ENCODE measurements at regions not wholly inside any gene's neighbourhood (a gene's known extent, or its start where the extent isn't known, plus 50 kb on each side); places are given as distances from the start of the nearest gene placed in this dataset.

GRCh38 chr13:63629591-63629990 is 2213.9 kb upstream of the PCDH20 start:
- H3K27me3 ChIP-seq: no peaks in the 10 kb centered on the region
- H3K36me3 ChIP-seq (replicated peaks; ENCODE audit: insufficient read depth, low read depth): no peaks in the 10 kb centered on the region
- H3K9me2 ChIP-seq (replicated peaks; ENCODE audit: insufficient read depth): no peaks in the 10 kb centered on the region
- H3K79me2 ChIP-seq: no peaks in the 10 kb centered on the region
- no peak overlapping the region for H3K4me2 ChIP-seq
- H3K4me1 ChIP-seq (ENCODE audit: insufficient read depth): no peaks in the 10 kb centered on the region
- no peak overlapping the region for H2AFZ ChIP-seq
- DNase-seq (ENCODE audit: low spot score): no peak
- whole genome bisulfite sequencing (ENCODE audit: low lambda C conversion rate, missing lambda C conversion rate): 89% methylated on average over 2 of the region's 2 CpGs
- no peak overlapping the region for H3K4me3 ChIP-seq
- no peak overlapping the region for H3K27ac ChIP-seq
- TF ChIP-seq CTCF (IDR thresholded peaks at IDR 0.05; ENCODE audit: poor library complexity): no peak
- TF ChIP-seq EZH2 (IDR thresholded peaks at IDR 0.05; ENCODE audit: borderline replicate concordance): no peak
- TF ChIP-seq EZH2phosphoT487 (IDR thresholded peaks at IDR 0.05; ENCODE audit: low read depth, severe bottlenecking, unreplicated experiment): no peak
- no peaks in the 10 kb centered on the region for H4K20me1 ChIP-seq (ENCODE audit: insufficient read depth, poor library complexity, severe bottlenecking)
- no peaks in the 10 kb centered on the region for H3K9me3 ChIP-seq (ENCODE audit: low read depth)

DNA sequence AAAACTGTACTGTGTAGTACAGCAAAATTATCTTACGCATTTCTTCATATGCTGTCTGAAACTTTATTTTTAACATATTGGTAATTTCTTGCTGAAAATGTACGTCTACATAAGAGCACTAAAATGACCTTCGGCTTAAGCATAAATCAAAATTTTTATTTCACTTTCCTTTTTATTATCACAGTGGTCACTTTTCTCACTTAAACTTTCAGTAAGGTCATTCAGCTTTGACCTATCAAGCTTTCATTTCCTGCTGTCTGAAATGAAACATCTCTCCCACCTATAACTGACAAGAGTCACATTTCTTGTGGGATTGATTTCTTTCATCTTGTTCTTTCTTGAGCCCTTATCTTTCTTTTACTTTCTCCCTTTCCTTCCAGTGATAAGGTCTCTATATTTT is 2212.7 kb upstream of the PCDH20 start:
- Histone ChIP-seq H3K4me3 (no peak overlapping the region), H3K4me1 (ENCODE audit: insufficient read depth) (no peaks in the 10 kb centered on the region), H3K27ac (no peak overlapping the region), H3K79me2 (no peaks in the 10 kb centered on the region), H3K27me3 (no peaks in the 10 kb centered on the region), H3K9me2 (replicated peaks; ENCODE audit: insufficient read depth) (no peaks in the 10 kb centered on the region), H4K20me1 (ENCODE audit: insufficient read depth, poor library complexity, severe bottlenecking) (no peaks in the 10 kb centered on the region), H3K9me3 (ENCODE audit: low read depth) (no peaks in the 10 kb centered on the region), H3K4me2 (no peak overlapping the region), H3K36me3 (replicated peaks; ENCODE audit: insufficient read depth, low read depth) (no peaks in the 10 kb centered on the region), H2AFZ (no peak overlapping the region)
- whole genome bisulfite sequencing (ENCODE audit: low lambda C conversion rate, missing lambda C conversion rate): 82% methylated on average over 3 of the region's 3 CpGs
- TF ChIP-seq EZH2 (IDR thresholded peaks at IDR 0.05; ENCODE audit: borderline replicate concordance) (no peak), EZH2phosphoT487 (IDR thresholded peaks at IDR 0.05; ENCODE audit: low read depth, severe bottlenecking, unreplicated experiment) (no peak), CTCF (IDR thresholded peaks at IDR 0.05; ENCODE audit: poor library complexity) (no peak)
- no peak for DNase-seq (ENCODE audit: low spot score)

DNA sequence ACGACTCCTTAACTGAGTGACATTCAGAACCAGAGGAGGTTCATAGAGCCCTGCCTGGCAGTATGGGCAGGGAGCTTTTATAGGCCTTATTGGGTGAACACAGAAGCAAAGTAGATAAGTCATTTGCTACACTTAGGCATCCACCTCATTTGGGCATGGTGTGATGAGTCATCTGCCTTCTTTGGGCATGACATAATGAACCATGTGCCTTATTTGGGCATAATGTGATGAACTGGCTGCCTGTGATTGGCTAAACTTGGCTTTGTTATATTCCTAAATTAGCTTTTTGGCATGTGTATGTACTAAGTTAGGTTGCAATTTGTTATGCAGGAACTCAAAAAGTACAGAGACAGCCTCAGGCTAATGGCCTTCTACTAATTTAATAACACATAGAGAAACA is 2210.2 kb upstream of the PCDH20 start:
- H3K27me3 ChIP-seq: no peaks in the 10 kb centered on the region
- no peaks in the 10 kb centered on the region for H3K79me2 ChIP-seq
- no peaks in the 10 kb centered on the region for H3K9me2 ChIP-seq (replicated peaks; ENCODE audit: insufficient read depth)
- no peak overlapping the region for H3K4me3 ChIP-seq
- no peaks in the 10 kb centered on the region for H3K9me3 ChIP-seq (ENCODE audit: low read depth)
- no peak for TF ChIP-seq EZH2phosphoT487 (IDR thresholded peaks at IDR 0.05; ENCODE audit: low read depth, severe bottlenecking, unreplicated experiment)
- TF ChIP-seq EZH2 (IDR thresholded peaks at IDR 0.05; ENCODE audit: borderline replicate concordance): no peak
- no peak for TF ChIP-seq CTCF (IDR thresholded peaks at IDR 0.05; ENCODE audit: poor library complexity)
- no peak overlapping the region for H3K27ac ChIP-seq
- 74% methylated on average over 1 of the region's 1 CpG for WGBS (ENCODE audit: low lambda C conversion rate, missing lambda C conversion rate)
- H3K4me2 ChIP-seq: no peak overlapping the region
- H3K36me3 ChIP-seq (replicated peaks; ENCODE audit: insufficient read depth, low read depth): no peaks in the 10 kb centered on the region
- no peaks in the 10 kb centered on the region for H4K20me1 ChIP-seq (ENCODE audit: insufficient read depth, poor library complexity, severe bottlenecking)
- no peak overlapping the region for H2AFZ ChIP-seq
- DNase-seq (ENCODE audit: low spot score): no peak
- no peaks in the 10 kb centered on the region for H3K4me1 ChIP-seq (ENCODE audit: insufficient read depth)

Measured in hepatocyte (in vitro differentiated cells).